ENCODE measurements at regions not wholly inside any gene's neighbourhood (a gene's known extent, or its start where the extent isn't known, plus 50 kb on each side); places are given as distances from the start of the nearest gene placed in this dataset.

DNA sequence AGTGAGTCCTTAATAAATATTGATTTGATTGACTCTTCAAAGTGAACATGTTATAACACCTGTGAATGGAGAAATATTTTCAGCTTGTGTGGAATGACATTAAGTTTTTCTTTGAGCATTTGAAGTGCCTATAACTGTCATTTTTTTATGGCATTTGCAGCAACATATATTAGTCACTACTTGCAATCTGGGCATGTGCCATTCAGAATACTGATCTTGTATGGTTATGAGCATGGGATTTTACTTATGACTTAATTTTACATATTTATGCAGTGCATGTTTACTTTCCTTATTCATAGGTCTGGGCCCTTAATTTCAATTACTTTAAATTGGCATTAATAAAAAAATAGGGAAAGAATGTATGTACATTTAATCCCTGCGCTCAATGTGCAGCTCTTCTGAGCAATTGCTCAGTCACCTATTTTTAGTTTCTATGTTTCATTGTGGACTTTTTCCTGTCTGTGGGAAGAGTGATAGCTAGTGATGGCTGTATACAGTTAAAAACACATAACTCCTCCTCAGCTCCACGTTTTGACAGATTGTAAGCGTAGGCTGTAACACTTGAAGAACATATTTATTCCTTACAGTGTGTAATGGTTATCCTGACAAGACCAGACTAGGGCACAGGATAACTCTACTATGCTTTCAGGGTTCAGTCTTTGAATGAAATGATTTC is 339.6 kb downstream of the SNAPC1 start:
- TF ChIP-seq RREB1 (CRISPR knock-in tag; IDR thresholded peaks at IDR 0.05) (no peak), ZBTB49 (CRISPR knock-in tag; IDR thresholded peaks at IDR 0.05; ENCODE audit: borderline replicate concordance) (no peak)
- TF ChIP-seq, protein P1, sequence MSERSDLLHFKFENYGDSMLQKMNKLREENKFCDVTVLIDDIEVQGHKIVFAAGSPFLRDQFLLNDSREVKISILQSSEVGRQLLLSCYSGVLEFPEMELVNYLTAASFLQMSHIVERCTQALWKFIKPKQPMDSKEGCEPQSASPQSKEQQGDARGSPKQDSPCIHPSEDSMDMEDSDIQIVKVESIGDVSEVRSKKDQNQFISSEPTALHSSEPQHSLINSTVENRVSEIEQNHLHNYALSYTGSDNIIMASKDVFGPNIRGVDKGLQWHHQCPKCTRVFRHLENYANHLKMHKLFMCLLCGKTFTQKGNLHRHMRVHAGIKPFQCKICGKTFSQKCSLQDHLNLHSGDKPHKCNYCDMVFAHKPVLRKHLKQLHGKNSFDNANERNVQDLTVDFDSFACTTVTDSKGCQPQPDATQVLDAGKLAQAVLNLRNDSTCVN (CRISPR knock-in tag; IDR thresholded peaks at IDR 0.05): no peak
- TF ChIP-seq, protein P2, sequence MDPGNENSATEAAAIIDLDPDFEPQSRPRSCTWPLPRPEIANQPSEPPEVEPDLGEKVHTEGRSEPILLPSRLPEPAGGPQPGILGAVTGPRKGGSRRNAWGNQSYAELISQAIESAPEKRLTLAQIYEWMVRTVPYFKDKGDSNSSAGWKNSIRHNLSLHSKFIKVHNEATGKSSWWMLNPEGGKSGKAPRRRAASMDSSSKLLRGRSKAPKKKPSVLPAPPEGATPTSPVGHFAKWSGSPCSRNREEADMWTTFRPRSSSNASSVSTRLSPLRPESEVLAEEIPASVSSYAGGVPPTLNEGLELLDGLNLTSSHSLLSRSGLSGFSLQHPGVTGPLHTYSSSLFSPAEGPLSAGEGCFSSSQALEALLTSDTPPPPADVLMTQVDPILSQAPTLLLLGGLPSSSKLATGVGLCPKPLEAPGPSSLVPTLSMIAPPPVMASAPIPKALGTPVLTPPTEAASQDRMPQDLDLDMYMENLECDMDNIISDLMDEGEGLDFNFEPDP (CRISPR knock-in tag; IDR thresholded peaks at IDR 0.05): no peak
- in situ Hi-C loops (cut with MboI): loop anchor here (25.0 kb wide), 1 partner anchor 815 kb away; the partner anchor contains the start of gene TMEM30B
- H3K9ac ChIP-seq (ENCODE audit: insufficient read depth in 1 of 2, low read depth in 2 of 2, low read length in 2 of 2): no peak overlapping the region
- CTCF ChIA-PET (ENCODE audit: low intra/inter-chr PET ratio): no interaction called here
- H2AFZ ChIP-seq (ENCODE audit: low read depth, low read length): no peak overlapping the region
- H3K79me2 ChIP-seq (ENCODE audit: control insufficient read depth, insufficient read depth, low read length): no peaks in the 10 kb centered on the region
- no peak for FAIRE-seq
- no peak for ATAC-seq
- H4K20me1 ChIP-seq (replicated peaks; ENCODE audit: control insufficient read depth, insufficient read depth, low read length): no peaks in the 10 kb centered on the region
- no peaks in the 10 kb centered on the region for H3K27me3 ChIP-seq (ENCODE audit: control insufficient read depth in 2 of 2, insufficient read depth in 2 of 2, low read length in 2 of 2)
- H3K27ac ChIP-seq (ENCODE audit: extremely low read depth, low read depth, low read length): no peak overlapping the region
- H3K36me3 ChIP-seq (ENCODE audit: control insufficient read depth, insufficient read depth, low read length): no peaks in the 10 kb centered on the region
- intact Hi-C loops (cut with micrococcal nuclease): no loop called here
- no peak overlapping the region for H3K4me3 ChIP-seq
- H3K4me1 ChIP-seq (replicated peaks in 1 of 2; ENCODE audit: control insufficient read depth in 2 of 2, insufficient read depth in 2 of 2, low read length in 2 of 2): no peaks in the 10 kb centered on the region
- 3% methylated on average over 3 of the region's 3 CpGs for WGBS (ENCODE audit: insufficient coverage, low coverage, missing lambda C conversion rate)
- no peaks in the 10 kb centered on the region for H3K9me1 ChIP-seq (ENCODE audit: control insufficient read depth, insufficient read depth, low read length)
- POLR2A ChIA-PET: no interaction called here
- no peak overlapping the region for H3K4me2 ChIP-seq (ENCODE audit: insufficient read depth, low read length)
- no peaks in the 10 kb centered on the region for H3K9me3 ChIP-seq (replicated peaks; ENCODE audit: control insufficient read depth, insufficient read depth, low read depth, low read length)
- DNase-seq (ENCODE audit: extremely low read depth in 1 of 4, low spot score in 3 of 4): no peak
- no TSS peak for BruUV-seq (replicated peaks)
